Suprapubic skin (tissue), 4 donors: ENCODE measurements at regions not wholly inside any gene's neighbourhood (a gene's known extent, or its start where the extent isn't known, plus 50 kb on each side); places are given as distances from the start of the nearest gene placed in this dataset.

Experiments used
- DNase-seq, 2 donors: peaks; one replicate each; pipeline ENCODE4 v3.0.0-alpha.2; 2019; ENCODE audit warnings: low spot score in 2 of 2
- H3K27ac ChIP-seq: fragments of 200-600 bp; sonication (generic); one replicate; pipeline ENCODE4 v1.5.1; 2019
- H3K27me3 ChIP-seq: fragments of 200-600 bp; sonication (generic); one replicate; pipeline ENCODE4 v1.5.1; 2019
- H3K36me3 ChIP-seq: fragments of 200-600 bp; sonication (generic); one replicate; pipeline ENCODE4 v1.5.1; 2019
- H3K4me1 ChIP-seq: fragments of 200-600 bp; sonication (generic); one replicate; pipeline ENCODE4 v1.5.1; 2019
- H3K4me3 ChIP-seq: fragments of 200-600 bp; sonication (generic); one replicate; pipeline ENCODE4 v1.5.1; 2019; ENCODE audit warnings: mild to moderate bottlenecking
- H3K9me3 ChIP-seq: fragments of 200-600 bp; sonication (generic); one replicate; pipeline ENCODE4 v1.5.1; 2019
- EP300 ChIP-seq: sonication (generic); formaldehyde crosslinking; IDR thresholded peaks from one replicate; pipeline ENCODE4 v1.6.1; 2017; ENCODE audit warnings: antibody characterized with exemption
- POLR2A ChIP-seq, 2 donors: fragments of 450-650 bp; IDR thresholded peaks; one replicate each; pipeline ENCODE4 v1.6.1; 2017; ENCODE audit warnings: antibody characterized with exemption in 2 of 2, mild to moderate bottlenecking in 2 of 2, moderate library complexity in 2 of 2
- POLR2AphosphoS5 ChIP-seq, 3 donors: sonication (generic); formaldehyde crosslinking; IDR thresholded peaks; one replicate each; pipeline ENCODE4 v1.6.1; 2017; ENCODE audit warnings: antibody characterized with exemption in 3 of 3
- WGBS: methylation state at CpG from one replicate; pipeline ENCODE4 v1.1.5; 2018; 5-methylcytosine and 5-hydroxymethylcytosine counted together
- TF ChIP-seq, protein P1 (sequence below), 2 donors: fragments of 200-600 bp in 1 of 2; fragments of 450-650 bp in 1 of 2; sonication (generic) in 1 of 2; IDR thresholded peaks; one replicate each; pipeline ENCODE4 v1.5.1; 2016 to 2019; ENCODE audit warnings: antibody characterized with exemption in 2 of 2, mild to moderate bottlenecking in 1 of 2, moderate library complexity in 1 of 2

DNA sequence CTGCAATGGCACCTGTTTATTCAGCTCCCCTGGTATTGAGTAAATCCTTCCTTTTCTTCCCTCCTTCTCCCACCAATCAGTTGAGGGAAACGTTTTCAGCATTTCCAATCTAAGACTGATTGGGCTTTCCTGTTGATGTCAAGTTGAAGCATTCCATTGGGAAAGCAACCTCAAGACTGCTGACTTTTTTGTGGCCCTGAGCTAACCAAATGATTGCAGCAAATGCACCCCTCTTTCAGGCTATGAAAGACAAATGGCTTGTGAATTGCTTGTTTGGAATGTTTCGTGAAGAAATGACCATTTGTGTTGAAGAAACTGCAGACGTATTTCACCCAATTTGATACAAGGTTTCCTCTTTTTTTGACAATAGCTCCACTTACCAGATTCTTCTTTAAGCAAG, 303.5 kb downstream of the EPHA4 start:
- TF ChIP-seq POLR2A (IDR thresholded peaks at IDR 0.05) (no peak), EP300 (no peak)

DNA sequence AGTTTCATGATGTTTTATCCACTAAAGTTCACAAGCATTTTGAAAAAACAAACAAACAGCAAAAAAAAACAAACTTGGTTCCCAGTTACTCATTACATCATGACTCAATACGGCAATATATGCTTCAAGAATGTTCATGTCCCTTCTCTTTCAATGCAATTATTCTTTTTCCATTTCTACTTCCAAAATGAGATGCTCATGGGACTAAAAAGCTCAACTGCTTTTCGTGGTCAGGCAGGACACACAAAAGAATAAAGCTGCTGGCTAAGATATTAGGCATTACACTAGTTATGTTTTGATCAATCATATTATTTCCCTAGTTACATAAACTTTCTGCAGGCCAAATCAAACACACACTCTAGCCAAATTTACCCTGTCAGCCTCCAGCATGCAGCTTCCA, 301.3 kb downstream of the EPHA4 start:
- Histone ChIP-seq H3K4me1 (no peaks in the 10 kb centered on the region), H3K9me3 (no peaks in the 10 kb centered on the region), H3K4me3 (no peak overlapping the region), H3K36me3 (no peaks in the 10 kb centered on the region), H3K27me3 (no peaks in the 10 kb centered on the region), H3K27ac (no peak overlapping the region)
- 49% methylated on average over 2 of the region's 2 CpGs for WGBS
- no peak for DNase-seq
- TF ChIP-seq, protein P1, sequence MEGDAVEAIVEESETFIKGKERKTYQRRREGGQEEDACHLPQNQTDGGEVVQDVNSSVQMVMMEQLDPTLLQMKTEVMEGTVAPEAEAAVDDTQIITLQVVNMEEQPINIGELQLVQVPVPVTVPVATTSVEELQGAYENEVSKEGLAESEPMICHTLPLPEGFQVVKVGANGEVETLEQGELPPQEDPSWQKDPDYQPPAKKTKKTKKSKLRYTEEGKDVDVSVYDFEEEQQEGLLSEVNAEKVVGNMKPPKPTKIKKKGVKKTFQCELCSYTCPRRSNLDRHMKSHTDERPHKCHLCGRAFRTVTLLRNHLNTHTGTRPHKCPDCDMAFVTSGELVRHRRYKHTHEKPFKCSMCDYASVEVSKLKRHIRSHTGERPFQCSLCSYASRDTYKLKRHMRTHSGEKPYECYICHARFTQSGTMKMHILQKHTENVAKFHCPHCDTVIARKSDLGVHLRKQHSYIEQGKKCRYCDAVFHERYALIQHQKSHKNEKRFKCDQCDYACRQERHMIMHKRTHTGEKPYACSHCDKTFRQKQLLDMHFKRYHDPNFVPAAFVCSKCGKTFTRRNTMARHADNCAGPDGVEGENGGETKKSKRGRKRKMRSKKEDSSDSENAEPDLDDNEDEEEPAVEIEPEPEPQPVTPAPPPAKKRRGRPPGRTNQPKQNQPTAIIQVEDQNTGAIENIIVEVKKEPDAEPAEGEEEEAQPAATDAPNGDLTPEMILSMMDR (IDR thresholded peaks at IDR 0.05): no peak
- TF ChIP-seq POLR2AphosphoS5 (IDR thresholded peaks at IDR 0.05) (no peak), POLR2A (IDR thresholded peaks at IDR 0.05) (no peak), EP300 (no peak)

More for the DNA sequence above, 303.5 kb downstream of the EPHA4 start:
- Histone ChIP-seq H3K9me3 (no peaks in the 10 kb centered on the region), H3K27ac (no peak overlapping the region), H3K4me1 (no peaks in the 10 kb centered on the region), H3K36me3 (no peaks in the 10 kb centered on the region), H3K27me3 (no peaks in the 10 kb centered on the region), H3K4me3 (no peak overlapping the region)
- 65% methylated on average over 3 of the region's 3 CpGs for WGBS
- DNase-seq: no peak

DNA sequence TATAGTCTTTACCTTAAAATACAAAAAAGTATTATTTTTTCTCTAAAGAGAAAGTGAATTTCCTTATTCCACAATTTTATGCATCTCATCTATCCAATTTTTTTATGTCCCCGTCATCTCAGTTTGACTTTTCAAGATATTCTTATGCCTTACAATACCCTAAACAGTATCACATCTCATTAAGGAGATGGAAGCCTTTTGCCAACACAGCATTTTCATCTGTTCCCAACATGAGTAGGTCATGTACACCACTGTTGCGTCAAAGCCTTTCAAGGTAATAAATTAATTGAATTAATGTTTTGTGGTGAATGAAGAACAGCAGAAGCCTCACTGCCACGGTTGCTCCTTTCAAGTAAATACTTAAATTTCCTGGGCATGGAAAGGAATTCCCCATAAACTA, 299.4 kb downstream of the EPHA4 start:
- no peak for DNase-seq
- H3K27ac ChIP-seq: no peak overlapping the region
- 82% methylated on average over 3 of the region's 3 CpGs for WGBS
- H3K27me3 ChIP-seq: no peaks in the 10 kb centered on the region
- H3K4me1 ChIP-seq: no peaks in the 10 kb centered on the region
- H3K36me3 ChIP-seq: no peaks in the 10 kb centered on the region
- H3K4me3 ChIP-seq: no peak overlapping the region
- H3K9me3 ChIP-seq: no peaks in the 10 kb centered on the region
- TF ChIP-seq POLR2AphosphoS5 (IDR thresholded peaks at IDR 0.05): no peak
- TF ChIP-seq EP300: no peak
- TF ChIP-seq, protein P1 (IDR thresholded peaks at IDR 0.05): no peak
- no peak for TF ChIP-seq POLR2A (IDR thresholded peaks at IDR 0.05)

DNA sequence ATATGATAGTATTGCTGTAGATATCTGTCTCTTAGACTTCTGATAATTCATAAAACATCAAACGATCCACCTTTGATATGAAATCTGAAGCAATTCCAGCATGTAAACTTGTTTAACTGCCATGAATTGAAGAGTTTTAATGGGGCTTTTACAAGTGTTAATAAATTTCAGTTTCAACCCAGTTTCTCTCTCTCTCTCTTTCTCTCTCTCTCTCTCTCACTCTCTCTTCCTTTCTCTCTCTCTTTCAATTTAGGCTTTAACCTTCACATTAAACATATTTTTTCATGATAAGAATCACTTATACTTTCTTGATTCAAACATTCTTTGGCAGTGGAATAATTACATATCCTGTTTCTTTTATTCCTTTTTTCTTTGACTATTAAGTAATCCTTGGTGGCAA, 296.1 kb downstream of the EPHA4 start:
- Histone ChIP-seq H3K9me3 (no peaks in the 10 kb centered on the region), H3K27me3 (no peaks in the 10 kb centered on the region), H3K27ac (no peak overlapping the region), H3K4me1 (no peaks in the 10 kb centered on the region), H3K4me3 (no peak overlapping the region), H3K36me3 (no peaks in the 10 kb centered on the region)
- 40% methylated on average over 1 of the region's 1 CpG for WGBS
- no peak for DNase-seq
- TF ChIP-seq POLR2A (IDR thresholded peaks at IDR 0.05): no peak
- no peak for TF ChIP-seq POLR2AphosphoS5 (IDR thresholded peaks at IDR 0.05)
- TF ChIP-seq EP300: no peak
- TF ChIP-seq, protein P1 (IDR thresholded peaks at IDR 0.05): no peak

DNA sequence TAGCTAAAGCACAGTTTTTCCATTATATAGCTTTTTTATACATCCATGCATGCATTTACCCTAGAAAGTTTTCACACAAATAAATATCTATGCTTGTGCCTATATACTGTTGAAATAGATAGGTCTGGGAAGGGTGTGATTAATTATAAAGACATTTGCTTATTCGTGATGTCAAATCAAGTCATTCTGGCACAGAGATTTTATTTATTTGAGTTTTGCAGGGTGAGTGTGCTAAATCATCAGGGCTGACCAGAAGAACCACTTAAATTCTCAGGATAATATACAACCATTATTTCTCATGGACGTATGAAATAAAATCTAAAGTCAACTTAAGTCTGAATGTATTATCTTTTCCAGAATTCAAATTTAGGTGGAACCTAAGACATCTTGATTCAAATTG, 295.5 kb downstream of the EPHA4 start:
- H3K4me3 ChIP-seq: no peak overlapping the region
- H3K27me3 ChIP-seq: no peaks in the 10 kb centered on the region
- H3K27ac ChIP-seq: no peak overlapping the region
- no peak for DNase-seq
- no peaks in the 10 kb centered on the region for H3K9me3 ChIP-seq
- no peaks in the 10 kb centered on the region for H3K4me1 ChIP-seq
- 88% methylated on average over 2 of the region's 2 CpGs for WGBS
- H3K36me3 ChIP-seq: no peaks in the 10 kb centered on the region
- TF ChIP-seq POLR2A (IDR thresholded peaks at IDR 0.05) (no peak), POLR2AphosphoS5 (IDR thresholded peaks at IDR 0.05) (no peak), EP300 (no peak)

DNA sequence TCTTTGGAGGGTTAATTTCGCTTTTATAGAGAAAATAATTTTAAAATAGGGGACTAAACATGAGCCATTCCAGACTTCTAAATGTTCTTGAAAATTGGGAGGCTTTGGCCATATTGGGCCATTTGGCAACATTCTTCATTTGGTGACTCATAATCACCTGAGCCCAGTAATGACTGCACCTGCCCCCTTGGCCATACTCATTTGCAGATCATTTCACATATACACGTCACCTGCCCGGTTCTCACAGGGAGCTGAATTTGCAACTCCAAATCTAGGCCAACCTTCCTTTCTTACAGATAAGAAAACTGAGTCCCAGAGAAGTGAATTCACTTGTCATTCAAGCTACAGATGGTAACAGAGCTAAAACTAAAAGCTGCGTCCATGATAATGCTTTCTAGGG, 289.7 kb downstream of the EPHA4 start:
- Histone ChIP-seq H3K27ac (no peak overlapping the region), H3K4me3 (no peak overlapping the region), H3K36me3 (no peaks in the 10 kb centered on the region), H3K9me3 (no peaks in the 10 kb centered on the region), H3K27me3 (no peaks in the 10 kb centered on the region), H3K4me1 (no peaks in the 10 kb centered on the region)
- 80% methylated on average over 4 of the region's 4 CpGs for WGBS
- TF ChIP-seq, protein P1 (IDR thresholded peaks at IDR 0.05): no peak
- TF ChIP-seq POLR2A (IDR thresholded peaks at IDR 0.05) (no peak), POLR2AphosphoS5 (IDR thresholded peaks at IDR 0.05) (no peak), EP300 (no peak)
- DNase-seq: no peak
